ENCODE measurements at regions not wholly inside any gene's neighbourhood (a gene's known extent, or its start where the extent isn't known, plus 50 kb on each side); places are given as distances from the start of the nearest gene placed in this dataset.
"Not testable (repeated sequence)": the region's sequence is repeated elsewhere in the genome, so short reads cannot be mapped to it uniquely, and the experiment has no call there.

DNA sequence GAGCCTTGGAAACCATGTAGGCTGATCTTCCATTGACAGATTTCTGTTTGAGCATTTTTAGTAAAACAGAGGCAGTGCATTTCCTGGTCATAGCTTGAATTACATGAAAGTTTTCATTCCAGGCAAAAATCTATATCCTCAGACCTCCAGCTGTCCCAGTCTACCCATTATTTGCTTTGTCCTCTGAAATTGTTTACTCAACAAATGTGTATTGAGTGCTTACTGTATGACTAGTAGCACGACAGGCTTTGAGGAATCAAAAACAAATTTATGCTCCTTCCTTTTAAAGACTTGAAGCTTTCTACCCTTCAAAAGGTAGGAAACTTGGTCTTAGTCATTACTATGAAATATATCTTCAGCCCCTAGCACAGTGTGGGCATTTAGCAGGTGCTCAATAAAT, 307.9 kb upstream of the IGFBP7 start:
- DNase-seq (ENCODE audit: low read depth): no peak

- DNase-seq (ENCODE audit: low read depth): no peak
Observed at GRCh38 chr4:57412259-57413054, 302.3 kb upstream of the IGFBP7 start.

- DNase-seq (ENCODE audit: low read depth): no peak
Observed at GRCh38 chr4:57410331-57411052, 300.3 kb upstream of the IGFBP7 start.

DNA sequence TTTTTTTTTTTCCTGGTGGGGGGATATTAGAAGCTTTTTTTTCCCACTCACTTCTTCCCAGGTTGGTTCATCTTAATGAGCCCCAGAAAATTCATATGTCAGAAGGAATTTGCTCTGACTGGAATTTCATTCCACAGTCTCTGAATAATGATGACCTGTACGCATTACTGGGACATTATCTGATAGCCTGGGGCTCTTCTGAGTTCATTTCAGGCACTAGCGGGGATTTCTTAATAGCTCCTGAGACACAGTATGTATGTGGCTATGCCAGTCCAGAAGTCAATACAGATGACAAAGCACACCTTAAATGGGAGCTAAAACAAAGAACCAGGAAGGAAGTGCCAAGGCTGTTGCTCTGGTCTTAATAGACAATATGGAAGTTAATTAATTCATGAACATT, 295.2 kb upstream of the IGFBP7 start:
- no peak for DNase-seq (ENCODE audit: low read depth)

DNA sequence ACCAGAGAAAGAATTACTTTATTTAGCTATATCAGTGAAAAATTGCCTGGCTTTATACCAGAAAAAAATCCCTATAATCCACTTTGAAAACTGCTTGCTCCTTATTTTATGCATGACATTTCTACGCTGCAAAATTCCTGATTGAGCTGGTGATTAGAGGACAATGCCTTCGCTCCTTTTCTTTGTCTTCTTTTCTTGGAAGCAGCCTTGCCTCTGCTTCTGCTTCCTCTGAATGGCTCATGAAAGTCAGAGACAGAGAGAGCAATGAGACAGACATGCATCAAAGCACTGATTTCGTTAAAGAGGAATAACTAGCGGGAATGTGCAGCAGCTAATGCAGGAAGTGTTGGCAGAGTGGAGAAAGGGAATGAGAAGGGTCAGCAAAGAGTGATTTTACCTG, 294.3 kb upstream of the IGFBP7 start:
- DNase-seq (ENCODE audit: low read depth): no peak

- no peak for DNase-seq (ENCODE audit: low read depth)
Observed at GRCh38 chr4:57403591-57403990, 293.4 kb upstream of the IGFBP7 start.

DNA sequence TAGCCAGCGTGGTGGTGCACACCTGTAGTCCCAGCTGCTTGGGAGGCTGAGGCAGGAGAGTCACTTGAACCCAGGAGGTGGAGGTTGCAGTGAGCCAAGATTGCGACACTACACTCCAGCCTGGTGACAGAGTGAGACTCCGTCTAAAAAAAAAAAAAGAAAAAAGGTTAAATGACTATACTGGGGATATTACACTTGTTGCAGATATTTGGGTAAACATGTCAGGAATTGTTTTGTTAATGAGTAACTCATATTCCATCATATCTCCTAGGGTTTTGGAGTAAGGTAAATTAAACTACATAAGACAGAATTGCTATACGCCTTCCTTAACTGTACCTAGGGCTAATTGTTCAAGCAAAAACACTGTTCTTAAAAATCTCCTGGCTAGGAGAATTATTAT, 291.4 kb upstream of the IGFBP7 start:
- DNase-seq (ENCODE audit: low read depth): no peak

DNA sequence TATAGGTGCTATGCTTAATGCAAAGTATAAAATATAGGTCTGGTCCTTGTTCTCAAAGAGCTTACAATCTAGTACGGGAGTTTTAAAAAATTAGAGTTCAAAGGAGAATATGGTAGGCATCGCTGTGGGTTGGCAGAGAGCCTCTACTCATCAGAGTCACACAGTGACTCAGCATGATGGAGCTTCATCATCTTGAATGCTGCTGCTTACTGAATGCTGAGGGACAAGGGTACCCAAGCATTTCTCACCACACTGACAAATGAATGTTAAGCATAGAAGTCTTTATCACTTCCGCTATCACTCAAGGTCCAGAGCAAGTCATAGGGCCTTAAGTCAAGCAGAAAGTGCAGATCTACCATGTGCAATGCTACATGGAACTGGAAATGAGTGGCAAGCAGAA, 268.6 kb upstream of the IGFBP7 start:
- no peak for DNase-seq (ENCODE audit: low read depth)

GRCh38 chr4:57374866-57375595, 264.8 kb upstream of the IGFBP7 start:
- DNase-seq (ENCODE audit: low read depth): no peak

GRCh38 chr4:57373991-57374390, 263.8 kb upstream of the IGFBP7 start:
- no peak for DNase-seq (ENCODE audit: low read depth)

DNA sequence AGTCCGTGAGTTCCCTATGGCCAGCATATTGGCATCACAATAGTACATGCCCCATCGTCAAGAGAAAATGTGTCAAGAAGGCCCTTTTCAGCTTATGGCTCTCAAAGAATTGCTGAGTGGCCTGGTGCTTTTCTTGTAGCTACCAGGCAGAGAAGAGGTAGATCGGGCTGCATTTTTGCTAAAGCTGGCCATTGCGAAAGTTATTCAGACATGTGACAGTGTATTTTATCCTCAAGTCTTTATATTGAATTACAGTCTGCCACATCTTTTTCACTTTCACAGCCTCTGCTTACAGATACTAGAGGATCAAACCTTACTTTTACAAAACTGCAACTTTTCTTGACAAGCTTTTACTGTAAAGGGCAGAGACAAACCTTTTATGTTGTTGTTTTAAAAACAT, 261.5 kb upstream of the IGFBP7 start:
- no peak for DNase-seq (ENCODE audit: low read depth)

DNA sequence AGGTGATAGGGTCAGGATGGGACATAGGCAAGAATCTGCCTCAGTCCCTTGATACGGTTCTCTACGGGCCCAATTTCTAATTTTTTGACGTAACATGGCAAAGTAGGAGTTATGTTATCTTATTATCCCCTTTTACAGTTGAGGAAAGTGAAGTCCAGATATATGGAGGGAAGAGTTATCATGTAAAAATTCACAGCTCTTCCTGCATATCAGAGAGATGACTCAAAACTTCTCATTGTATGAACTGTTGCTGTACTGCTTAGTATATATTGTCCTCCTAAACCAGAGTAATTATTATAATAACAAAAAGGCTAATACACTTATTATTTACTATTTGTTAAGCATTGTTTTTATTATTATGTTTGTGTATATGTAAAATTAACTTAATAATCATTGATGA, 260.5 kb upstream of the IGFBP7 start:
- no peak for DNase-seq (ENCODE audit: low read depth)

GRCh38 chr4:57369446-57369845, 259.3 kb upstream of the IGFBP7 start:
- no peak for DNase-seq (ENCODE audit: low read depth)

GRCh38 chr4:57364255-57364654, 254.1 kb upstream of the IGFBP7 start:
- no peak for DNase-seq (ENCODE audit: low read depth)

- DNase-seq (ENCODE audit: low read depth): no peak
Observed at GRCh38 chr4:57363346-57363745, 253.2 kb upstream of the IGFBP7 start.

DNA sequence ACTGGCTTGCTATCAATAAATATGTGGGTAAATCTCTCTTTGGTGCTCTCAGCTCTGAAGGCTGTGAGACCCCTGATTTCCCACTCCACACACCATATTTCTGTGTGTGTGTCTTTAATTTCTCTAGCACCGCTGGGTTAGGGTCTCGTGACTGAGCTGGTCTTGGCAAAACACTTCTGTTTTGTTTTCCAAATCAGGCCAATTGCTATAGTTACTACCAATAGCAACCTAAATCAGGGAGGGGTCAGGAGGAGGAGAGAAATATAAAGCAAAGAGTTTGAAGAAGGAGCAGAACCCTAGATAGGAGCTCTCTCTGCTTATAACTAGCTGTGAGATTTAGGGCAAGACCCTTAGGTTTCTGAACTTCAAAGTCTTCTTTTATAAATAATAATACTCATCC, 250.5 kb upstream of the IGFBP7 start:
- no peak for DNase-seq (ENCODE audit: low read depth)

- DNase-seq (ENCODE audit: low read depth): no peak
Observed at GRCh38 chr4:57355101-57355665, 245.0 kb upstream of the IGFBP7 start.

- DNase-seq (ENCODE audit: low read depth): no peak
Observed at GRCh38 chr4:57351731-57352130, 241.5 kb upstream of the IGFBP7 start.

- no peak for DNase-seq (ENCODE audit: low read depth)
Observed at GRCh38 chr4:57344296-57344695, 234.1 kb upstream of the IGFBP7 start.

DNA sequence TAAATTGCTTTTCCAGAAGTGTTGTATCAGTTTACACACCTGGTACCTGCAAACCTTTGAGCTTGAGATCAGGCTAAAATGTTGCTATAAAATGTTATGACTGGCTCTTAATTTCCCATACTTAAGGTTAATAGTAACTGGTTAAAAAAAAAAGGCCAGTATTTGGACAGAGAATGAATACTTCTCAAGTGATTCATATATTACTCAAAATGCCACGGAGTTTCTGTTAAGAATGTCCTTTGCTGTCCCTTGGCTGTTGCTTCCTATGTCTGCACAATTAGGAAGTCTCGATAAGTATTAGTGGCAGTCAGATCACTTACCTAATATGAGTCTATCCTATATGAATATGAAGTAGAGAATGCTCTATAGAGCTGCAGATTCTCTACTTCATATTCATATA, 232.2 kb upstream of the IGFBP7 start:
- peak; percentile 5 for DNase-seq (ENCODE audit: low read depth)

DNA sequence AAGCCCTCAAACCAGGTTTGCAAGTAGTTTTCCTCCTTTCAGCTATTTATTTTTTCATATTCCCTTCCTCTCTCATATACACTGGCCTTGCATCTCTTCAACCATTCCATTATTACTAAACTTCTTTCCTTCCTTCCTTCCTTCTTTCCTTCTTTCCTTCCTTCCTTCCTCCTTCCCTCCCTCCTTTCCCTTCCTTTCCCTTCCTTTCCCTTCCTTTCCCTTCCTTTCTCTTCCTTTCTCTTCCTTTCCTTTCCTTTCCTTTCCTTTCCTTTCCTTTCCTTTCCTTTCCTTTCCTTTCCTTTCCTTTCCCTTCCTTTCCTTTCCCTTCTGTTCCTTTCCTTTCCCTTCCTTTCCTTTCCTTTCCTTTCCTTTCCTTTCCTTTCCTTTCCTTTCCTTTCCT, 228.7 kb upstream of the IGFBP7 start:
- not testable (repeated sequence) for DNase-seq (ENCODE audit: low read depth)

- no peak for DNase-seq (ENCODE audit: low read depth)
Observed at GRCh38 chr4:57333684-57334083, 223.5 kb upstream of the IGFBP7 start.

DNA sequence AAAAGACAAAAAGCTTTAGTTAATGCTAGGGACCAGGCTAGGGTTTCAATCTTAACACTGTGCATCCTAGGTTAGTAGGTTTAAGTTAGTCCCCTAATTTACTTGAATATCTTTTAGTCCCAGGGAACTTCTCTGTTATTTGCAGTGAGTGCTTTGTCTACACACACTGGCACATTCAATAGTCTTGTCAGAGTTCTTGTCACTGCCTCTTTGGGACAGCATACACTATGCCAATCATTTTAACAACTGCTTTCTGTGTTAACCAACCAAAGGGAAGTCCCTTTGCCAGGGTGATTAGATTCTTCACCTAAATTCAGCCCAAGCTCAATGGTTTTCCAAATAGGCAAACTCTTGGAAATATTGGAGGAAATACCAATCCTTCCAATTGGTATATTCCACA, 221.8 kb upstream of the IGFBP7 start:
- DNase-seq (ENCODE audit: low read depth): no peak
